IMR-90 (cell line): ENCODE measurements at regions not wholly inside any gene's neighbourhood (a gene's known extent, or its start where the extent isn't known, plus 50 kb on each side); places are given as distances from the start of the nearest gene placed in this dataset.

Experiments used
- CTCF ChIP-seq: conservative IDR thresholded peaks from 2 replicates; pipeline ENCODE4 v1.5.1; 2012; ENCODE audit warnings: mild to moderate bottlenecking, low read depth, low read length, improper control_type of control experiment
- POLR2A ChIP-seq: IDR thresholded peaks from 2 replicates; pipeline ENCODE4 v1.6.1; 2012; ENCODE audit warnings: mild to moderate bottlenecking, low read depth, low read length

- TF ChIP-seq CTCF (no peak), POLR2A (no peak)
These were observed 117.9 kb upstream of the NETO1 start for GRCh38 chr18:72985686-72986085.
